GM18508 (cell line): ENCODE measurements at regions not wholly inside any gene's neighbourhood (a gene's known extent, or its start where the extent isn't known, plus 50 kb on each side); places are given as distances from the start of the nearest gene placed in this dataset.

Experiments used
- ATAC-seq: cut with Tn5 transposase; IDR thresholded peaks from one replicate; pipeline ENCODE4 v1.9.1; 2021; ENCODE audit warnings: moderate number of reproducible peaks; ENCODE audit not compliant: insufficient read depth, unreplicated experiment

DNA sequence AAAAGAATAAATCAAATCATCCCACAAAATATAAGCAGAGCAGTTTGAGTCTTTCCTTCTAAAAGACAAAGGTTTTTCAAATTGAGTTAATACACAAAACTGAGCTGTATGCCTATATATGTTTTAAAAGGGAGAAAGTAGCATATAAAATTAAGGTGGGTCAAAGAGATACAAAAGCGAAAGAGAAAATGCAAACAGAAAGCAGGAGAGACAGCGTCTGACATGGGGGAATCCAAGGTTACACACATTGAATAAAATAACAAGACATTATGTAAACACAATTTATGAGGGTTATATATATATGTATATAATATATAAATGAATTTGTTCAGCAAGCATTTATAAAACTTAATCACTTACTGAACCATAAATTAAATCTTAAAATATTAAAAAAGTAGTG lies 276.1 kb upstream of the LCORL start:
- no peak for ATAC-seq

DNA sequence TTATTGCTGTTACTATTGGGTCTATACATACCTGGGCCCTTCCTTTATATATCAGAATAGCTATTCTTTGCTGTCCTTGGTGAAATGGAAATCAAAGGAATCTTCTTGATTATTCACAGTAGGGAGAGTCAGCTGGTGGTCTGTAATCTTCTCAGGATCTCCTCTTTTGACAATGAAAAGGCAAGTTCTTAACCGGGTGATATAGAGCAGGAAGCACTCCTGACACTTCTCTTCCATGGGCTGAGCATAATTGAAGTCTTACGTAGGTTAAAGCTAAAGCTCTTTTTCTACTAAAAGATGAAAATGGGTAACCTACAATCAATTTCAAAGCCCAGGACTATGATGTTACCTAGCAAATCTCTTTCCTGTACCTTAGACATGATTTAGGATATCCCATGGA lies 274.9 kb upstream of the LCORL start:
- ATAC-seq, result no peak

DNA sequence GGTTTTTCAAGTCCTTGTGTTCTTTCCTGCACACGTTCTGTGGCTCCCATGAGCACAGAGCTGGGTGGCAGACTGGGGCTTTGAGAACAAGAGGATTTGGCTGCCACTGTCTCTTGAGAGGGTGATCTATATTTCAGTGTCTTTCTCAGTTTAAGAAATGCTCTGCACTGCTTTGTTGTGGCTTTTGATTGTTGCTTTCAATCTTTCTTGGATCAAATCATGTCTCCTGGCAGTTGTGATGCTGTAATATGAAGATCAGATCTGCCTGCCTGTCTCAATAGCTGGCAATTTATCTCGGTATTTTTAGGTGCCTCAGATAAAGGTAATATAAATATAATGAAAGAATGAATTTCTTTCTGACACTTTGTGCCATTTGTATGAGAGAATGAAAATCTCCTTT lies 273.3 kb upstream of the LCORL start:
- no peak for ATAC-seq

DNA sequence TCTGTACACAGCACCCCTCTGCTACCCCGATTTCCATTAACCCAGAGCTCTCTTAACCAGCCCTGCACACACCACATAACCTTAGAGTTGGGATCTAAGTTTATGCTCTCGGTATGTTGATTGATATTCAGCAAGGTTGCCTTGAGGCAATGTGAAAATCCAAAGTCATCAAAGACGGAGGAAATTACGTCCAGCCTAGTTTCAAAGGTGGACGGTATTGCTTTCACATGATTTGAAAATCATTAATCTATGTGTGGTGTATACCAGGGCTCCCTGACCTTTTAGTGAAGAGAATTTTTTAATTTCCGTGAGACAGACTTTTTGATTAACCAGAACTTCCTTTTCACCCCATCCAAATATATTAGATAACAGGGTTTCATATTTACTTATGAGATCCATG lies 272.5 kb upstream of the LCORL start:
- ATAC-seq, result no peak

DNA sequence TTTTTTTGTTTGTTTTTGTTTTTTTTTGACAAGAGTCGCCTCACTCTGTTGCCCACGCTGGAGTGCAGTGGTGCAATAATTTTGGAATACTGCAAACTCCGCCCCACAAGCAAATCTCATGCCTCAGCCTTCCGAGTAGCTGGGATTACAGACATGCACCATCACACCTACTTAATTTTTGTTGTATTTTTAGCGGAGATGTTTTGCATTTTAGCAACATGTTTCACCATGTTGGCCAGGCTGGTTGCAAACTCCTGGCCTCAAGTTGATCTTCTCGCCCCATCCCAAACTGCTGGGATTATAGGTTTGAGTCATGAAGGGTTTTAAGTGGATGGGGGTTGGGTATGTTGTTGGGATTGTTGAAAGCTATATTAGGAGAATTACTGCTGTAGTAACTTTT lies 270.9 kb upstream of the LCORL start:
- no peak for ATAC-seq

DNA sequence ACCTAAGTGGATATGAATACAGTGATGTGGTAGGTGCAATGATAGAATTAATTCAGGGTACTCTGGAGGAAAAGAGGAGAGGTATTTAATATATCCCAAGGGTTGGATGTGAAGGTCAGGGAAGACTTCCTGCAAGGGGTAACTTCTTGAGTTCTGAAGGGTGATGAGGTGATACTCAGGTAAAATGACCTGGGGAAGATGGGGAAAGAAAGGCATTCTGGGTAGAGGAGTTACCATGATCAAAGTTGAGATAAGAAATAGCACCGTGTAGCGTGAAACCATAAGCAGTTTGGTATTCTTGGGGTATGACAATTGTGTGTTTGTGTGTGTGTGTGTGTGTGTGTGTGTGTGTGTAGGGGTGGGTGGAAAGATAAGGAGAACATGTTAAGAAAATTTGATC lies 270.4 kb upstream of the LCORL start:
- no peak for ATAC-seq

DNA sequence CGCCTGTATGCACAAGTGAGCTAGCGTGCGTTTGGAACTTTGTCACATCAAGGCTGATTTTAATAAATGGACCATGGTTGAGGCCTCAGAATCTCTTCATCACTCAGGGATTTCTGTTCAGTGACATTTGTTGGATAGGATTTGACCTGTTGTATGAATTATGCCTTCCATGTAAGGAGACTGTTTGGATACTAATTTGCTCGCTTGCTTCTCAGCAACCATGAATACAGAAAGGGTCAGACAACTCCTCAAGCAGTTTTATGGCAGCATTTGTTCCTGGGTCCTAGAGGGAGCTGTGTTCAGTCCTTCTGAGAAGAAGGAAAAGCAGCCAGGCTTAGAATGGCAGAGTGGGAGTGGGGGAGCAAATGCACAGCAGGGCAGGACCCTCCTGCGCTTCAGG lies 269.7 kb upstream of the LCORL start:
- ATAC-seq, result no peak

DNA sequence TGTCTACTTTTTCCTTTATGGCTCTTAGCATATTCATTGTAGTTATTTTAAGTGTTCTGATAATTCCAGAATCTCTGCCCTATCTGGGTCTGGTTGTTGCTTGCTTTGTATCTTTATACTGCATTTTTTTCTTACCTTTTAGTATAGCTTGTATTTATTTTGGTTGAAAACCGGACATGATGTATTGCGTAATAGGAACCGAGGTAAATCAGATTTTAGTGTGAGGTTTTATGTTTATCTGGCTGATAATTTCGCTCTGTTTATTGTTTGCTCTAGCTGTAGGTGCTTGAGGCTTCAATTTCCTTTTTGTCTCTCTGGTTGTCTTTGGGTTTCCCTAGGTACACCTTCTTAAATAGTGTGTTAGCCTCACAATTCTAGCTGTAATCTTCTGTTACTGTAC lies 263.8 kb upstream of the LCORL start:
- no peak for ATAC-seq

DNA sequence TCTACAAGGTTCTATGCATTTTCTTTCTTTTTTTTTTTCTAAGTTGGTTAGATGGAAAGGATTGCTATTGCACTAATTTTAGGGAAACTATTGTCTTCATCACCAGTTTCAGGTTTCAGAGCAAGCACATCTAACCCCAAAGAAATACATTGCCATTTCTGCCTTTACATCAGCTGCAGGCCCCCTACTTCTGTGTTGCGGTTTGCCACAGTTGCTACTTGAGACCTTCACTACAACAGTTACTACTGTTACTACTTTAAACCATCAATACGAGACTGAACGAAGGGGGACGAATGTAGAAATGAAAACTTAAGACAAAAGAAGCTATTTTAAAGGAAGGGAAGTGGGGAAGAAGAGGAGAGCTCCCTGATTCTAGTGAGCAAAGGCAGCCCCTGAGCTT lies 256.7 kb upstream of the LCORL start:
- ATAC-seq, result no peak

DNA sequence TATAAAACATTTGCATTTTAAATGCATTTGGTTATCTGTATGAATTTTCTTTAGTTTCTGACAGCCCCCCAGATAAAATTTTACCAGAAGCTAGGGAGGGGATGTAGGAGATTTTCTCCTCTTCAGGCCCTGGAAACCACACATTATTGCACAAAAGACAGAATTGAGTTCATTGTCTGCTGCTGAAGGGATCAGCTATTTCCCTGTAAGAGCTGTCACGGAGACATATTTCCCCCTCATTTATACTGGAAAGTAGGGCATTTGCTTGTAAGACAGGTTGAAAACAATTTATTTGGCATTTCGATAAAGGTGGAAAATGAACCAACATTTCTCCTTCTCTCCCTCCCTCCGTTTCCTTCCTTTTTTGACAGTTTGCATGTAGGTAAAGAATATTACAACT lies 241.3 kb upstream of the LCORL start:
- no peak for ATAC-seq

DNA sequence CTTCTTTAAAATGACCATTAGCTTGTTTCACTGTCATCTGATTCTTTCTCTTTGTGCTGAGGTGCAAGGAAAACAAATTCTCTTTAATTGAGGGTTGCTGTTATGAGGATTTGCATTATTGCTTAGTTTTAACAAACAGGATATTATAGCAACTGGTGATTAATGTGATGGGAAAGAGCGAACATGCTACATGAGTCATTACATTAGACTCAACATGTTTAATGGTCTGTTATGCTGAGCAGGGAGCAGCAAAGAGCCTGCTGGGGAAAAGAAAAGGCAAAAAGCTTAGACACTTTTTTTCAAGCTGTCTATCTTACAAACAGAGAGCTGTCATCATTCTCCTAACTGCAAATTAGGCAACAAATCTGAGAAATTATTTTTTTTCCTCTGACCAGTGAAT lies 230.5 kb upstream of the LCORL start:
- ATAC-seq, result no peak

DNA sequence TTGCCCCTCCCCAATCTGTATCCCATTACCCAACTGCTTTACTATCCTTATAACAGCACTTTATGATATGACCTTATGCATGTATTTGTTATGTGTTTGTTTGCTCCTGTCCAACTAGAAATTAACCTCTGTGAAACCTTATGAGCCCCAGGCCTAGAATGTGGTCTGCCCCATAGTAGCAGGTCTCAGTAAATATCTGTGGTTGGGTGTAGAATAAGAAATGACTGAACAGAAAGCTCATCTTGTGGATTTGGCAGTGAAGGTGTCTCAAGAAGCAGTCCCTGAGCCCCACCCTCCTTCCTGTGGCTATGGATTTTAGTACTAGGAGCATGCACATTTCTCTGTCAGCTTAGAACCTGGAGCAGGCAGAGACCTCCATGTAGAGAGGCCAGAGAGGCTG lies 229.0 kb upstream of the LCORL start:
- ATAC-seq, result no peak

DNA sequence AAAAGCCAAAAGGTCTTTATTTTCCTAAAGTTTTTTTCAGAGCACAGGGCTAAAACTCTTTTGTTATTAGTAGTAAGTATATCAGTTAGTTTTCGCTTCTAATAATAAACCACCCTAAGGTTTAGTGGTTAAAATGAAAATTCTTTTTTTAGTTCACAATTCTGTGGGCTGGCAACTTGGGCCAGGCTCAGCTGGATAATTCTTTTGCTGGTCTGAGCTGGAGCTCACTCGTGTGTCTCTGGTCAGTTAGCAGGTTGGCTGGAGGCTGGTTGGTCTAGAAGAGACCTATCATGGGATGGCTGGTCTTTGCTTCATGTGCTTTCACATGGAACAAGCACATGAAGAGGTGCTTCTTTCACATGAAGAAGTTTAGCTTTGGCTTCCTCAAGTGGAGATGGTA lies 227.1 kb upstream of the LCORL start:
- no peak for ATAC-seq

DNA sequence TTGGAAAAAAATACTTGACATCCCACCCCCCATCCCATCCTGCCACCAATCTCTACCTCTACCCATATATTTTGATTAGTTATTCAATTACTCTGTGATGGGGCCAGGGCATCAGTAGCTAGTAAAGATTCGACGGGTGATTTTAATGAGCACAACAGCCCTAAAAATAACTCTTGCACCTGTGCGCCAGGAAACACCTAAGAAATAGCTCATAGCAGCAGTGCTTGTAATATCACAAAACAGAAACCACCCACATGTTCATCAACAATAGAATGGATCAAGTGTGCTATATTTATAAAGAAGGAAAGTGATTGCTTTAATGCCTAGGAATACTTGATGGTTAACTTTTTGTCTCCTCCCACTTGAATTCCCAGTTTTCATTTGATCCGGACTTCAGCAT lies 225.6 kb upstream of the LCORL start:
- ATAC-seq, result no peak

DNA sequence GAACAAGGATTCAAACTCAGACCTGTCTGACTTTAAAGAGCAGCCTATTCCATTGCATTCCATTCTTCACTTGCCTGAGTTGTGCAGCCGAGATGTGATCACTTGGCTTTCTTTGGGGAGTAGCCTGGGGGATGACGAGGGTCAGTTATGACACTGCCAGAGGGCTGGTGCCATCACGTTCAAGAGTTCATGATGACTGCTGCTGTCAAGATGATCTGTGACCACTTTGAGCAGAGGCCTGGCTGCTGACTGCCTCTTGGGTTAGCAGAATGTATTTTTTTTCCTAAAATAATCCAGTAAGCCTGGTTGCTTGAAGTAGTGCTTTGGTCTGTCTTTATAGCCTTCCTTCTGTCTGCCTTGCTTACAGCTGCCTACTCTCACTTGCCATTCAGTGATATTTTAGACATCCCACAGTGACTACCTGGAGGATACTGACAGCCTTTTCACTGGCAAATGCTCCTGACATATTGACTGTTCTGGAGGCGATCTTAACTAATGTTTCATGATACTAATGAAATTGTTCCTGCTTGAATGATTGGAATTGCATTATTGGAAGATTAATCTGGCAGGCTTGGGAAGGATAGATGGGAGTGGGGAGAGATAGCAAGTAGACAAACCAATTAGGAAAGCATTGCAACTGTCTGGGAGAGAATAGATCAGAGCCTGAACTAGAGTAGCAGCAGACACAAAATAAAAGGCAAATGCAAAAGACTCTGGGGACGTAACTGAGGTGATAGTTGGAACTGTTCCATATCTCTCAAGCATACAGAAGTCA lies 221.6 kb upstream of the LCORL start:
- no peak for ATAC-seq

DNA sequence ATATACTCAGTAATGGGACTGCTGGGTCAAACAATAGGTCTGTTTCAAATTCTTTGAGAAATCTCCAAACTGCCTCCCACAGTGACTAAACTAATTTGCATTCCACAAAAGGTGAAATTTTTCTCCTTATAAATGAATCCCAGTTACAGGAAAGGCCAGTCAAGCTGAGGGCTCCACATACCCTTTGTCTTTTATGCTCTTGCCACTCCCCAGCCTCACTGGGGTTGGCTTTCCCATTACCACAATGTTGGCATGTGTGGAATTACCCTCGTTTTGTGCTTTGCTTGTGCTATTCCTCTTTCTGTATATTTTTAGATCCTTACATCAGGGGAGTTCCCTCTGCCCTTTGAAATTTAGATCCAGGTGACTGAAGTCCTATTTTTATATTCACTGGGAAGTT lies 220.2 kb upstream of the LCORL start:
- ATAC-seq, result no peak

DNA sequence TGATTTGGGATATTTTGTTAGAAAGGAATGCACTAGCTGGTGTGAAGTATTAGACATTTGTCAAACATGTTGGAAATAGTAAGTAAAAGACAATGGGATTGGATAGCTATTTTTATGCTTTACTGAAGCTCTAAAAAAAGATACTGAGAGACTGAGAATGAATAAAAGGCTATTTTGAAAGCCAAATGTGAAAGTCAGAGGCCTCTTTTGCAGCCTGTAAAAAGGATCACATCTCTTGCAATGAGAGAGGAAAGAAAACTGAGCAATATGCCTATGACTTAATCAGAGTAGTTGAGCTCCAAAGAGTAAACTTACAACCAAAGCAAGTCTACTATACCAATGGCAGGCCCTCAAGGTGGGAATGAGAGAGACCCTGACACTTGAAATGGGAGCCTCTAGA lies 212.6 kb upstream of the LCORL start:
- ATAC-seq, result no peak

DNA sequence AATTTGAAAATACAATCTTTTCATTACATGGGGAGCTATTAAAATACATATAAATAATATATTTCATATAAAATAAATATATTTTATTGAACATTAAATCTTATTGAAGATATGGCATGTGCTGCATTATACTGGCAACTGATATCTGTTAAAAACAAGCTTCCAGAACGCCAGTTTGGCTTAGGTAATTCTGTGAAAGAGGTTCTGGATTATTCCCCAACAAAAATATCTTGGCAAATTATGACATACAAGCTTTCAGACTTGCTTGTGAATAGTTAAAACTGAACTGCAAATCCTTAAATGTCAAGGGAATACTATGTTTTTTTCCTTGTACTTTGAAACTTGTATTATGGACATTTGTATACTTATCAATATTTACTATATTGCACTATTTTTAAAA lies 210.2 kb upstream of the LCORL start:
- ATAC-seq, result no peak

DNA sequence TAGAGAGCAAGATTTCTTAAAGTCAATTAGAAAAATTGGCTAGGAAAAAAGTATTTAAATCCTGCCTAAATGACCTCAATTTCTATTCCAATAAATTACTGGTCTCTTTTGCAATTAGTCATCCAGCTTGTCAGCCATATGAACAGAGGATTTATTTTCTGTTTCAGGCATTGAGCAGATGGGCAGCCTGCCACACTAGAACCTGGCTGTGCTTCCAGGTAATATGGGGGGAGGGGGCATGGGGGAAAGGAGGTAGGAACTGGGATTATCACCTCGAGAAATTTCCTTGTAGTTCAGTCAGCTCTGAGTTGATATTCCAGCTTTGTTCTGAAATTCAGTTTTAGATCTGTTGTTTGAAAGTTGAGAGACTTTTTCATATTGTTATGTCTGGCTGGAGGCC lies 206.3 kb upstream of the LCORL start:
- no peak for ATAC-seq

DNA sequence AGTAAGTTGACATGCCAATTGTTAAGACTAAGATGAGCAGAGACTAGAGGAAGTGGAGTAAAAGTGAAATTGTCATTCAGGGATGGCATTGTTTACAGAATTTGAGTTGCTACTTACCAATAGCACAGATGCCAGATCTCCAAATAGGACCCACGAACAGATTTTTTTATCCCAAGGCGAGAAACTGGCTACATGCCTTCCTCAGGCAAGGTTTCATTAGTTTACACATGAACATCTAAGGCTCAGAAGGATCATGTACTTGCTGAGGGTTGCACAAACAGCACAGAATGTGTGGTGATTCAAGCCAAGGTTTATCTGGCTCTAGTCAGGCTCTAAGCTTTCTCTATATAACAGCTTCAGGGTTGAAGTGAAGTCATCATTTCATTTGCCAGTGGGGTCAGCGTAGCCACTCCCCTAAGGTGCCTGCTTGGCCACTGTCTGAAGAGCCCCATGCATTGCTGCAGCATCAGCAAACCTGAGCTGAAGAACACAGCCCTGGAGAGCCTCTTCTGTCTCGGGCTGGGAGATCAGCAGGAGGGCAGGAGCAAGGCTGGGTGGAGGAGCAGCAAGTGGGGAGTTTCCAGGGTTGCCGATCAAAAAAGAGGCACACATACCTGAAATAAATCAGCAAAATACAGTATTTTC lies 193.0 kb upstream of the LCORL start:
- ATAC-seq, result no peak

DNA sequence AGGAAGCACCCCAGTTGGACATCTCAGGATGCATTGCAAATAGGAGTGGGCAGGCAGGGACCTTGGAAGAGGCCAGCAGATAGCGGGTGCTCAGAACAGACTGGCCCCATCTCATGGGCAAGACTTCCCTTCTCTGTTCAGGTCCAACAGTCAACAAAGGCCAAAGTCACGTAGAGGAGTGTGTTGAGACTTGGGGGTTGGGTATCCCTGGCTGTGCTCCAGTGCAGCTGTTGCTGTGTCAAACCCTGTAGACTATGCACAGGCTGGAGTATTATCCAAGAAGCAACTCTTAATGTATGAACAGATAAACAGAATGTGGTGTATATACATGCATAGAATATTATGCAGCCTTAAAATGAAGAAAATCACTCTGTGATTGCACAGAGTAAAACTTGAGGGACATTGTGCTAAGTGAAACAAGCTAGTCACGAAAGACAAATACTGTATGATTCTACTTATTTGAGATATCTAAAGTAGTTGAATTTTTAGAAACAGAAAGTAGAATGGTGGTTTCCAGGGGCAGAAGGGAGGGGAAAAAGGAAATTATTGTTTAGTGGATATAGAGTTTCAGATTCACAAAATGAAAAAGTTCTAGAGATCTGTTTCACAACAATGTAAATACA lies 192.1 kb upstream of the LCORL start:
- ATAC-seq, result peak; percentile 35

DNA sequence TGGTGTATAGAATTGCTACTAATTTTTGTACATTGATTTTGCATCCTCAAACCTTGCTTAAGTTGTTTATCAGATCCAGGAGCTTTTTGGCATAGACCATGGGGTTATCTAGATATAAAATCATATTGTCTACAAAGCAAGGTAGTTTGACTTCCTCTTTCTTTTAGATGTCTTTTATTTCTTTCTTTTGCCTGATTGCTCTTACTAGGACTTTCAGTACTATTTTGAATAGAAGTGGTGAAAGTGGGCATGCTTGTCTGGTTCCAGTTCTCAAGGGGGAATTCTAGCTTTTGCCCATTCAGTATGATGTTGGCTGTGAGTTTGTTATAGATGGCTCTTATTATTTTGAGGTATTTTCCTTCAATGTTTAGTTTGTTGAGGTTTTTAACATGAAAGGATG lies 187.9 kb upstream of the LCORL start:
- ATAC-seq, result peak; percentile 86
